ENCODE measurements at regions not wholly inside any gene's neighbourhood (a gene's known extent, or its start where the extent isn't known, plus 50 kb on each side); places are given as distances from the start of the nearest gene placed in this dataset.

DNA sequence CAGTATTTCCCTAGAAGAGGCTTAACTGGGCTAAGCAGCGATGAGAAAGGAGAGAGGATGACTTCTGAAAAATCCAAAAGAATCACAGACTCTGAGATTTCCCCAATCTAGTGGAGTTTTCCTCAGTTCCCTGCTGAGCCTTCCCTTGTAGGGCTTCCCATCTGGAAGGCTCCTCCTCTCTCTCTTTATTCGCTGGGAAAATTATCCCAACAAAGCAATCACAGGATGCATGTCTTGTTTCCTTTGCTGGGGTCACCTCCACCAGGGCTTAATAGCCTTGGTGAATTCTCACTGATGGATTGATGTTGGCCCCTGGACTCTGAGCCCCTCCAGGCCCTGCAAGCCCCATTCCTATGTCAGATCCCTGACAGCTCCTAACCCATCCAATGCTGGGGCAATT lies 69.8 kb upstream of the MAFB start:
- TF ChIP-seq STAT6 (CRISPR knock-in tag; IDR thresholded peaks at IDR 0.05; ENCODE audit: borderline replicate concordance) (no peak), ZNF101 (CRISPR knock-in tag; IDR thresholded peaks at IDR 0.05; ENCODE audit: borderline replicate concordance, low read depth) (no peak), ZNF891 (CRISPR knock-in tag; IDR thresholded peaks at IDR 0.05) (no peak), MYC (CRISPR knock-in tag; IDR thresholded peaks at IDR 0.05; ENCODE audit: borderline replicate concordance) (no peak), MYNN (CRISPR knock-in tag; IDR thresholded peaks at IDR 0.05; ENCODE audit: low read depth) (no peak), TFDP1 (CRISPR knock-in tag; IDR thresholded peaks at IDR 0.05; ENCODE audit: borderline replicate concordance) (no peak), ARNT (IDR thresholded peaks at IDR 0.05) (no peak), HDAC6 (IDR thresholded peaks at IDR 0.05; ENCODE audit: low read depth, low read length) (no peak), HCFC1 (IDR thresholded peaks at IDR 0.05; ENCODE audit: low read depth, low read length) (no peak), POLR2AphosphoS5 (IDR thresholded peaks at IDR 0.05; ENCODE audit: low read depth, low read length) (no peak), EP300 (IDR thresholded peaks at IDR 0.05; ENCODE audit: low read depth in 2 of 2, low read length in 2 of 2) (no peak), EP300 (CRISPR knock-in tag; IDR thresholded peaks at IDR 0.05; ENCODE audit: borderline replicate concordance) (no peak), NR2C2 (CRISPR knock-in tag; IDR thresholded peaks at IDR 0.05; ENCODE audit: borderline replicate concordance) (no peak)
- TF ChIP-seq, protein P1, sequence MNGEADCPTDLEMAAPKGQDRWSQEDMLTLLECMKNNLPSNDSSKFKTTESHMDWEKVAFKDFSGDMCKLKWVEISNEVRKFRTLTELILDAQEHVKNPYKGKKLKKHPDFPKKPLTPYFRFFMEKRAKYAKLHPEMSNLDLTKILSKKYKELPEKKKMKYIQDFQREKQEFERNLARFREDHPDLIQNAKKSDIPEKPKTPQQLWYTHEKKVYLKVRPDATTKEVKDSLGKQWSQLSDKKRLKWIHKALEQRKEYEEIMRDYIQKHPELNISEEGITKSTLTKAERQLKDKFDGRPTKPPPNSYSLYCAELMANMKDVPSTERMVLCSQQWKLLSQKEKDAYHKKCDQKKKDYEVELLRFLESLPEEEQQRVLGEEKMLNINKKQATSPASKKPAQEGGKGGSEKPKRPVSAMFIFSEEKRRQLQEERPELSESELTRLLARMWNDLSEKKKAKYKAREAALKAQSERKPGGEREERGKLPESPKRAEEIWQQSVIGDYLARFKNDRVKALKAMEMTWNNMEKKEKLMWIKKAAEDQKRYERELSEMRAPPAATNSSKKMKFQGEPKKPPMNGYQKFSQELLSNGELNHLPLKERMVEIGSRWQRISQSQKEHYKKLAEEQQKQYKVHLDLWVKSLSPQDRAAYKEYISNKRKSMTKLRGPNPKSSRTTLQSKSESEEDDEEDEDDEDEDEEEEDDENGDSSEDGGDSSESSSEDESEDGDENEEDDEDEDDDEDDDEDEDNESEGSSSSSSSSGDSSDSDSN (CRISPR knock-in tag; IDR thresholded peaks at IDR 0.05) = no peak
- TF ChIP-seq, protein P2, sequence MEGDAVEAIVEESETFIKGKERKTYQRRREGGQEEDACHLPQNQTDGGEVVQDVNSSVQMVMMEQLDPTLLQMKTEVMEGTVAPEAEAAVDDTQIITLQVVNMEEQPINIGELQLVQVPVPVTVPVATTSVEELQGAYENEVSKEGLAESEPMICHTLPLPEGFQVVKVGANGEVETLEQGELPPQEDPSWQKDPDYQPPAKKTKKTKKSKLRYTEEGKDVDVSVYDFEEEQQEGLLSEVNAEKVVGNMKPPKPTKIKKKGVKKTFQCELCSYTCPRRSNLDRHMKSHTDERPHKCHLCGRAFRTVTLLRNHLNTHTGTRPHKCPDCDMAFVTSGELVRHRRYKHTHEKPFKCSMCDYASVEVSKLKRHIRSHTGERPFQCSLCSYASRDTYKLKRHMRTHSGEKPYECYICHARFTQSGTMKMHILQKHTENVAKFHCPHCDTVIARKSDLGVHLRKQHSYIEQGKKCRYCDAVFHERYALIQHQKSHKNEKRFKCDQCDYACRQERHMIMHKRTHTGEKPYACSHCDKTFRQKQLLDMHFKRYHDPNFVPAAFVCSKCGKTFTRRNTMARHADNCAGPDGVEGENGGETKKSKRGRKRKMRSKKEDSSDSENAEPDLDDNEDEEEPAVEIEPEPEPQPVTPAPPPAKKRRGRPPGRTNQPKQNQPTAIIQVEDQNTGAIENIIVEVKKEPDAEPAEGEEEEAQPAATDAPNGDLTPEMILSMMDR (CRISPR knock-in tag; IDR thresholded peaks at IDR 0.05) = no peak
